Stomach (tissue), 8 donors: ENCODE measurements at regions not wholly inside any gene's neighbourhood (a gene's known extent, or its start where the extent isn't known, plus 50 kb on each side); places are given as distances from the start of the nearest gene placed in this dataset.
A peak's percentile ranks its signal among the peaks of the same experiment; 100 is the strongest.

Source experiments
- DNase-seq, 2 donors: peaks; one replicate each; pipeline versions ENCODE4 v3.0.0 to v3.0.0-alpha.2; 2013 to 2019
- H3K27ac ChIP-seq, 5 donors: fragments of 200-600 bp in 4 of 5; sonication (generic) in 4 of 5; one replicate each; pipeline ENCODE4 v1.5.1; 2013 to 2019; ENCODE audit warnings: mild to moderate bottlenecking in 1 of 5, moderate library complexity in 1 of 5
- H3K27me3 ChIP-seq, 3 donors: fragments of 200-600 bp; sonication (generic); one replicate each; pipeline ENCODE4 v1.5.1; 2017 to 2019; ENCODE audit warnings: mixed run types in 1 of 3
- H3K36me3 ChIP-seq, 4 donors: fragments of 200-600 bp; sonication (generic); 1 replicate in 3 of 4; 2 replicates in 1 of 4; pipeline ENCODE4 v1.5.1; 2016 to 2019
- H3K4me1 ChIP-seq, 4 donors: fragments of 200-600 bp; sonication (generic); one replicate each; pipeline ENCODE4 v1.5.1; 2016 to 2019
- H3K4me3 ChIP-seq, 4 donors: fragments of 200-600 bp; sonication (generic) in 3 of 4; one replicate each; pipeline ENCODE4 v1.5.1; 2016 to 2019; ENCODE audit warnings: mild to moderate bottlenecking in 1 of 4
- H3K9me3 ChIP-seq, 4 donors: fragments of 200-600 bp; sonication (generic); one replicate each; pipeline ENCODE4 v1.5.1; 2016 to 2019
- CTCF ChIP-seq, 7 experiments: fragments of 450-650 bp in 4 of 7; fragments of 200-600 bp in 3 of 7; sonication (generic) in 3 of 7; IDR thresholded peaks; one replicate each; pipeline ENCODE4 v1.5.1; 2016 to 2019; ENCODE audit warnings: antibody characterized with exemption in 7 of 7, control low read depth in 2 of 7, mild to moderate bottlenecking in 1 of 7
- EP300 ChIP-seq: sonication (generic); formaldehyde crosslinking; IDR thresholded peaks from one replicate; pipeline ENCODE4 v1.6.1; 2017; ENCODE audit warnings: antibody characterized with exemption
- POLR2A ChIP-seq, 4 donors: fragments of 450-650 bp; IDR thresholded peaks; one replicate each; pipeline ENCODE4 v1.6.1; 2016; ENCODE audit warnings: antibody characterized with exemption in 4 of 4, control low read depth in 2 of 4, mild to moderate bottlenecking in 1 of 4, moderate library complexity in 1 of 4
- POLR2AphosphoS5 ChIP-seq, 3 donors: sonication (generic); formaldehyde crosslinking; IDR thresholded peaks; one replicate each; pipeline ENCODE4 v1.6.1; 2016; ENCODE audit warnings: antibody characterized with exemption in 3 of 3
- WGBS, 5 donors: extraction: QIAGEN DNeasy Blood & Tissue Kit in 3 of 5; methylation state at CpG; one replicate each; pipeline versions ENCODE4 v1.1.5 to v1.1.7; 2013 to 2018; 5-methylcytosine and 5-hydroxymethylcytosine counted together
- intact Hi-C: fragments of 100-400 bp; cut with DNase I; formaldehyde crosslinking; loops from one replicate; pipeline ENCODE4 v1.15.1; 2023; ENCODE audit warnings: low total_unique reads
- donor health status: healthy with polysubstance abuse.
- donor health status: Bipolar disorder and iron deficiency.
- donor health status: healthy.

- no peaks in the 10 kb centered on the region for H3K4me1 ChIP-seq
- H3K9me3 ChIP-seq: no peaks in the 10 kb centered on the region
- H3K27me3 ChIP-seq: no peaks in the 10 kb centered on the region
- no peak for DNase-seq
- intact Hi-C loops: no loop called here
- H3K27ac ChIP-seq: no peak overlapping the region
- TF ChIP-seq EP300: no peak
- no peak for TF ChIP-seq POLR2A (IDR thresholded peaks at IDR 0.05)
- TF ChIP-seq POLR2AphosphoS5 (IDR thresholded peaks at IDR 0.05): no peak
- no peak for TF ChIP-seq CTCF (IDR thresholded peaks at IDR 0.05)
- H3K36me3 ChIP-seq: no peaks in the 10 kb centered on the region
- H3K4me3 ChIP-seq: no peak overlapping the region
- WGBS, 5 donors: 47 to 55% (median 48%) methylated on average over 3 of the region's 3 CpGs
Measured at GRCh38 chr10:109723305-109723704, 200.0 kb downstream of the XPNPEP1 start.

- H3K4me3 ChIP-seq: no peak overlapping the region
- no peak overlapping the region for H3K27ac ChIP-seq
- H3K36me3 ChIP-seq: no peaks in the 10 kb centered on the region
- WGBS, 5 donors: 93 to 96% (median 95%) methylated on average over 3 of the region's 3 CpGs
- no peaks in the 10 kb centered on the region for H3K27me3 ChIP-seq
- no peak for TF ChIP-seq EP300
- no peak for TF ChIP-seq POLR2A (IDR thresholded peaks at IDR 0.05)
- TF ChIP-seq POLR2AphosphoS5 (IDR thresholded peaks at IDR 0.05): no peak
- TF ChIP-seq CTCF (IDR thresholded peaks at IDR 0.05): no peak
- H3K9me3 ChIP-seq: no peaks in the 10 kb centered on the region
- intact Hi-C loops: no loop called here
- DNase-seq: no peak
- H3K4me1 ChIP-seq: no peaks in the 10 kb centered on the region
Measured at GRCh38 chr10:109721453-109722064, 201.8 kb downstream of the XPNPEP1 start.

GRCh38 chr10:109706026-109706560 is 217.2 kb downstream of the XPNPEP1 start:
- H3K36me3 ChIP-seq: no peaks in the 10 kb centered on the region
- no peak for TF ChIP-seq POLR2AphosphoS5 (IDR thresholded peaks at IDR 0.05)
- TF ChIP-seq POLR2A (IDR thresholded peaks at IDR 0.05): no peak
- intact Hi-C loops: no loop called here
- no peak overlapping the region for H3K27ac ChIP-seq
- 17 to 50% (median 41%) methylated on average over 1 of the region's 1 CpG for WGBS, 5 donors
- H3K4me1 ChIP-seq: no peaks in the 10 kb centered on the region
- H3K9me3 ChIP-seq: peaks cover 0 to 20% (median 18%) of the 10 kb centered on the region in 4 donors
- no peaks in the 10 kb centered on the region for H3K27me3 ChIP-seq
- no peak overlapping the region for H3K4me3 ChIP-seq
- no peak for DNase-seq

- intact Hi-C loops: no loop called here
- Histone ChIP-seq H3K9me3 (no peaks in the 10 kb centered on the region), H3K27ac (no peak overlapping the region), H3K36me3 (no peaks in the 10 kb centered on the region), H3K27me3 (no peaks in the 10 kb centered on the region), H3K4me3 (no peak overlapping the region), H3K4me1 (no peaks in the 10 kb centered on the region)
- no peak for DNase-seq
- WGBS, 5 donors: 54 to 70% (median 56%) methylated on average over 5 of the region's 5 CpGs
- TF ChIP-seq POLR2AphosphoS5 (IDR thresholded peaks at IDR 0.05) (no peak), POLR2A (IDR thresholded peaks at IDR 0.05) (no peak), EP300 (no peak)
Measured at GRCh38 chr10:109701633-109702215, 221.6 kb downstream of the XPNPEP1 start.

GRCh38 chr10:109698882-109699664 is 224.2 kb downstream of the XPNPEP1 start:
- WGBS, 5 donors: 59 to 77% (median 72%) methylated on average over 5 of the region's 5 CpGs
- TF ChIP-seq CTCF (IDR thresholded peaks at IDR 0.05) (no peak), POLR2A (IDR thresholded peaks at IDR 0.05) (no peak), POLR2AphosphoS5 (IDR thresholded peaks at IDR 0.05) (no peak), EP300 (no peak)
- Histone ChIP-seq H3K4me3 (no peak overlapping the region), H3K27ac (no peak overlapping the region), H3K4me1 (no peaks in the 10 kb centered on the region), H3K9me3 (no peaks in the 10 kb centered on the region), H3K36me3 (no peaks in the 10 kb centered on the region), H3K27me3 (no peaks in the 10 kb centered on the region)
- intact Hi-C loops: no loop called here
- peak in 1 of 2 donors; percentile 8 for DNase-seq
